GM18505 (cell line): ENCODE measurements at regions not wholly inside any gene's neighbourhood (a gene's known extent, or its start where the extent isn't known, plus 50 kb on each side); places are given as distances from the start of the nearest gene placed in this dataset.
"Not testable (repeated sequence)": the region's sequence is repeated elsewhere in the genome, so short reads cannot be mapped to it uniquely, and the experiment has no call there.

Experiments
- ATAC-seq: cut with Tn5 transposase; IDR thresholded peaks from one replicate; pipeline ENCODE4 v1.9.1; 2021; ENCODE audit not compliant: unreplicated experiment
- POLR2A ChIP-seq: IDR thresholded peaks from 4 replicates; pipeline ENCODE4 v1.6.1; 2011; ENCODE audit warnings: borderline replicate concordance; ENCODE audit not compliant: insufficient read depth, insufficient read length; ENCODE audit errors: extremely low read depth

GRCh38 chr6:164750128-164750527 is 559.3 kb downstream of the C6orf118 start:
- TF ChIP-seq POLR2A, result no peak
- no peak for ATAC-seq

- ATAC-seq, result no peak
- TF ChIP-seq POLR2A, result no peak
Measured at GRCh38 chr6:164749221-164750064, 560.0 kb downstream of the C6orf118 start.

- TF ChIP-seq POLR2A, result no peak
- no peak for ATAC-seq
Measured at GRCh38 chr6:164744301-164744700, 565.1 kb downstream of the C6orf118 start.

GRCh38 chr6:164741938-164742451 is 567.4 kb downstream of the C6orf118 start:
- no peak for TF ChIP-seq POLR2A
- ATAC-seq, result no peak

GRCh38 chr6:164736090-164736489 is 573.3 kb downstream of the C6orf118 start:
- ATAC-seq, result not testable (repeated sequence)

- no peak for TF ChIP-seq POLR2A
- no peak for ATAC-seq
Measured at GRCh38 chr6:164731539-164731938, 577.9 kb downstream of the C6orf118 start.

GRCh38 chr6:164721460-164721859 is 587.9 kb downstream of the C6orf118 start:
- no peak for ATAC-seq

GRCh38 chr6:164700497-164700896 is 608.9 kb downstream of the C6orf118 start:
- no peak for TF ChIP-seq POLR2A
- no peak for ATAC-seq

More at GRCh38 chr6:164721460-164721859, 587.9 kb downstream of the C6orf118 start:
- no peak for TF ChIP-seq POLR2A

- ATAC-seq, result no peak
- no peak for TF ChIP-seq POLR2A
Measured at GRCh38 chr6:164695896-164696295, 613.5 kb downstream of the C6orf118 start.

- no peak for TF ChIP-seq POLR2A
- ATAC-seq, result no peak
Measured at GRCh38 chr6:164694386-164694785, 615.0 kb downstream of the C6orf118 start.

- TF ChIP-seq POLR2A, result no peak
- ATAC-seq, result no peak
Measured at GRCh38 chr6:164693944-164694343, 615.5 kb downstream of the C6orf118 start.

GRCh38 chr6:164692772-164693510 is 616.5 kb downstream of the C6orf118 start:
- no peak for TF ChIP-seq POLR2A
- no peak for ATAC-seq

- no peak for TF ChIP-seq POLR2A
Measured at GRCh38 chr6:164690702-164691500, 618.5 kb downstream of the C6orf118 start.

More at GRCh38 chr6:164690702-164691500, 618.5 kb downstream of the C6orf118 start:
- no peak for ATAC-seq
